ENCODE measurements at regions not wholly inside any gene's neighbourhood (a gene's known extent, or its start where the extent isn't known, plus 50 kb on each side); places are given as distances from the start of the nearest gene placed in this dataset.

GRCh38 chr3:134427400-134428111, 53.3 kb upstream of the AMOTL2 start:
- POLR2A ChIA-PET, result interaction anchor here (0.6 kb wide), 1 partner anchor 349 kb away, joined by 3 read pairs; no protein-coding TSS in a partner anchor
- ATAC-seq (no peak), FAIRE-seq (no peak), DNase-seq (ENCODE audit: extremely low read depth in 1 of 4, low spot score in 3 of 4) (no peak)
- in situ Hi-C loops (cut with MboI), result no loop called here
- H3K4me1 ChIP-seq (replicated peaks in 1 of 2; ENCODE audit: control insufficient read depth in 2 of 2, insufficient read depth in 2 of 2, low read length in 2 of 2), result no peaks in the 10 kb centered on the region
- WGBS (ENCODE audit: insufficient coverage, low coverage, missing lambda C conversion rate), result 0% methylated on average over 12 of the region's 15 CpGs
- BruUV-seq (replicated peaks), result no TSS peak
- H2AFZ ChIP-seq (ENCODE audit: low read depth, low read length), result no peak overlapping the region
- no peaks in the 10 kb centered on the region for H4K20me1 ChIP-seq (replicated peaks; ENCODE audit: control insufficient read depth, insufficient read depth, low read length)
- H3K4me2 ChIP-seq (ENCODE audit: insufficient read depth, low read length), result no peak overlapping the region
- H3K9me1 ChIP-seq (ENCODE audit: control insufficient read depth, insufficient read depth, low read length), result no peaks in the 10 kb centered on the region
- H3K27ac ChIP-seq (ENCODE audit: extremely low read depth, low read depth, low read length), result no peak overlapping the region
- CTCF ChIA-PET (ENCODE audit: low intra/inter-chr PET ratio), result no interaction called here
- H3K4me3 ChIP-seq, result no peak overlapping the region
- no peak for TF ChIP-seq L3MBTL2 (IDR thresholded peaks at IDR 0.05)
- TF ChIP-seq BDP1 (IDR thresholded peaks at IDR 0.05; ENCODE audit: insufficient read depth, insufficient read length), result no peak
- TF ChIP-seq BRD4 (IDR thresholded peaks at IDR 0.05), result no peak
- no peak for TF ChIP-seq ARID3A (IDR thresholded peaks at IDR 0.05; ENCODE audit: borderline replicate concordance, low read depth, low read length)
- no peak for TF ChIP-seq KLF6 (CRISPR knock-in tag; IDR thresholded peaks at IDR 0.05; ENCODE audit: borderline replicate concordance)
- no peak for TF ChIP-seq CCNT2 (IDR thresholded peaks at IDR 0.05; ENCODE audit: borderline replicate concordance, extremely low read depth, insufficient read length, low read depth, low read length)
- no peak for TF ChIP-seq THRAP3 (IDR thresholded peaks at IDR 0.05; ENCODE audit: borderline replicate concordance)
- TF ChIP-seq ELF1 (tag; IDR thresholded peaks at IDR 0.05), result no peak
- TF ChIP-seq, protein P1, sequence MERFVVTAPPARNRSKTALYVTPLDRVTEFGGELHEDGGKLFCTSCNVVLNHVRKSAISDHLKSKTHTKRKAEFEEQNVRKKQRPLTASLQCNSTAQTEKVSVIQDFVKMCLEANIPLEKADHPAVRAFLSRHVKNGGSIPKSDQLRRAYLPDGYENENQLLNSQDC (CRISPR knock-in tag; IDR thresholded peaks at IDR 0.05), result no peak
- TF ChIP-seq ELF2 (CRISPR knock-in tag; IDR thresholded peaks at IDR 0.05), result no peak
- TF ChIP-seq KLF16 (IDR thresholded peaks at IDR 0.05), result no peak
- TF ChIP-seq POLR2AphosphoS5 (IDR thresholded peaks at IDR 0.05; ENCODE audit: control insufficient read depth, insufficient read depth, low read depth, low read length), result no peak
- TF ChIP-seq ETV1 (tag; conservative IDR thresholded peaks at IDR 0.05; ENCODE audit: low read depth), result no peak
- no peak for TF ChIP-seq DIDO1 (tag; IDR thresholded peaks at IDR 0.05; ENCODE audit: low read depth)
- TF ChIP-seq ETS1 (conservative IDR thresholded peaks at IDR 0.05; ENCODE audit: control insufficient read depth, low read depth, low read length), result no peak
- no peak overlapping the region for H3K9ac ChIP-seq (ENCODE audit: insufficient read depth in 1 of 2, low read depth in 2 of 2, low read length in 2 of 2)
- H3K79me2 ChIP-seq (ENCODE audit: control insufficient read depth, insufficient read depth, low read length), result no peaks in the 10 kb centered on the region
- H3K27me3 ChIP-seq (ENCODE audit: control insufficient read depth in 2 of 2, insufficient read depth in 2 of 2, low read length in 2 of 2), result peaks cover 0 to 12% of the 10 kb centered on the region in 2 experiments; a peak in 1 of 5 replicates
- intact Hi-C loops (cut with micrococcal nuclease), result no loop called here
- no peaks in the 10 kb centered on the region for H3K36me3 ChIP-seq (ENCODE audit: control insufficient read depth, insufficient read depth, low read length)
- no peaks in the 10 kb centered on the region for H3K9me3 ChIP-seq (replicated peaks; ENCODE audit: control insufficient read depth, insufficient read depth, low read depth, low read length)
